HG02885 (cell line): ENCODE measurements at regions not wholly inside any gene's neighbourhood (a gene's known extent, or its start where the extent isn't known, plus 50 kb on each side); places are given as distances from the start of the nearest gene placed in this dataset.

Experiments used
- ATAC-seq: cut with Tn5 transposase; IDR thresholded peaks from one replicate; pipeline ENCODE4 v1.9.1; 2021; ENCODE audit warnings: mild to moderate bottlenecking; ENCODE audit not compliant: unreplicated experiment, poor library complexity

DNA sequence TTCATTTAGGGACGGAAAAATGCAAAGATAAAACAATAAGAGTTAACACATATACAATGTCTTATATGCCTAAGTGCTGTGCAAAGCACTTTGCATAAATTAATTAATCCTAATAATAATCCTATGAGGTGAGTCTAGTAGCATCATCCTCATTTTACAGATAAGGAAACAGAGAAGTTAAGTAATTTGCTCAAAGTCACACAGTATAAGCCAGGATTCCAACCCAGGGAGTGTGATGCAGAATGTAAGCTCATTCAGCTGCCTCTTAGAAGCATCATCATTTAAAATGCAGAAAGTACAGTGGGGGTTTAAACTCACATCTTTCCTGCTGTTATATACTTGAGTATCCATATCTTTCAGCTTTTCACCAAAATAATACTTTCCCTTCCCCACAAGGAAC is 203.7 kb downstream of the LARP7 start:
- ATAC-seq, result no peak

GRCh38 chr4:112842513-112842912 is 205.6 kb downstream of the LARP7 start:
- ATAC-seq, result no peak

DNA sequence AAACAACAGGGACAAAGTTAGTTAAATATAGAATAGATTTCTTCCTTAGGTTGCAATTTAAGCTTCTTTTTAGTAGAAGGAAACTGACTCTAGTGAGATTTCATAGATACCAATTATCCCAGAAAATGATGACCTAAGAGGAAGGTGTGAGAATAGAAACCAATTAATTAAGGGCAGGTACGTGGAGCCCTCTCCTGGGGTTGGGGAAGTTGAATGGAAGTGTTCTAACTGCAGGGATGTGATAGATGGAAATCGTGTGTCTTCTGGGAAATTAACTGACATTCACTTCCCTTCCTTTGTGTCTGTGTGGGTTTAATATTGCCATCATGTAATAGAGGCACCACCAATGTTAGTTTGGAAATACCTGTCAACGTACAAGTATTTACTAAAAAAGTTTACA is 204.1 kb upstream of the ANK2 start:
- no peak for ATAC-seq

GRCh38 chr4:112847045-112847444 is 202.4 kb upstream of the ANK2 start:
- no peak for ATAC-seq

- no peak for ATAC-seq
Observed at GRCh38 chr4:112847781-112848180, 201.7 kb upstream of the ANK2 start.

DNA sequence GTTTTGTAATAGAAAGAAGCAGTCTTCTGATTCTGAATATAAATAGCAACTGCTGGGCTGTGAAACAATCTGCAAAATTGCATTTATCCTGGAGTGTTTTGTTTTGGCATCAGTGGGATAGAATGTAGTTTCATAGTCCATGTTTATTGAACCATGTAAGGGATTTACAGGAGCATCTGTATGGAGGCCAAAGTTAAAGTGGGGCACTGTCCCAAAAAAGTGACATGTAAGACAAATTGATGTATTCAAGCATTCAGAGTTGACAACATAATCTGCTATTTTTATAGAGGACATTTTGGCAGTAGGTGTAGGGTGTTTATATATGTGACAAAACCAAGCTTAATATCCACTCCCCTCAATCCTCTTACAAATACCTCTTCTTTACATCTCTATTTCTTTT is 200.5 kb upstream of the ANK2 start:
- no peak for ATAC-seq

DNA sequence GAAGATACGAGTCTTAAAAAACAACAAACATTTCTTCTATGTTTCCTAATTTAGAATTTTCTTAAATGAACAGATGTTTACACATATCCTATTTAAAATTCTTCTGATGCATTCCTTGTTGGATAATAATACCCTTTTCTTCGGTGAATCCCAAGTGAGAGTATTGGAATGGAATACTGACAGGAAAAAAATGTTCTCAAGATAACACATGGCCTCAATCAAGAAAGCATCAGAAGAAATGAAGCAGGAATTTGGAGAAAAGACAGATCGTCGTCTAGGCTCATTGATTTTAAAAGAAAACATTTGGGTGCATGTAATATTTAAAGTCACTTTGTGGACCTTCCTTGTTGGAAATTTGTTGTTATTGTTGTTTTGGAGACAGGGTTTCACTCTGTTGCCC is 196.9 kb upstream of the ANK2 start:
- no peak for ATAC-seq

GRCh38 chr4:112853662-112854256 is 195.7 kb upstream of the ANK2 start:
- no peak for ATAC-seq

DNA sequence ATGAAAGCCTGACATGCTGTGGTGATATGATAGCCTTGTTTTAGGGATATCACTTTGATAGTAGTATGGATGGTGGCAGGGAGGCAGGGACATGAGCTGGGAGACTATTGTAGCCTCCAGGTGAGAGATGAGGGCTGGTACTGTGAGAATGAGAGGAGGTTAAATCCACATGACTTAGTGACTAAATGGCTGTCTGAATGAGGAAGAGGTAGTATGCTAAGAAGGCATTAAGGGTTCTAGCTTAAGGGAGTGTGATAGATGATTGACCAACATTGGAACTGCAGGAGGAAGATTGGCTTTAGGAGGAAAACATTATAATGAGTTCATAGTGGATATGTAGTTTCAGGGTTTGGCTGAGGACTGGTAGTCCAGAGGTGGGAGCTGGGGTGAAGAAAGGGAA is 195.0 kb upstream of the ANK2 start:
- ATAC-seq, result no peak

- no peak for ATAC-seq
Observed at GRCh38 chr4:112855058-112855457, 194.4 kb upstream of the ANK2 start.

GRCh38 chr4:112857461-112857860 is 192.0 kb upstream of the ANK2 start:
- ATAC-seq, result no peak

DNA sequence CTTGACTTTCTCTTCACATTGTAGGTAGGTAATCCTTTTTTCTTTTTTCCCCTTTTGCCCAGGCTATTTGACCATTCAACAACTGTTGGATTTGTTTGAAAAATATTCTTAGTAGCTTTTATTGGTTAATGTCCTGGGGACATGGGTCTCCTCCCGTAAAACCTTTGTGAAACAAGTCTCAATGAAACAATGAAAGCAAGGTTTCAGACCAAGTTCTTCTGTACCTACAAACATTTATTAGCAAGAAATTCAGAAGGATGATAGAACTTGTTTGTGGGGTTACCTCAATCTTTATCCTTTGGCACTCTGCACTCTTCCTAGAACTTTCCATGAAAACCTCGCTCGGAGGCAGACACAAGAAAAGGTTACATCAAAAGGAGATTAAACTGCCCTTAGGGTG is 190.7 kb upstream of the ANK2 start:
- ATAC-seq, result no peak

- ATAC-seq, result no peak
Observed at GRCh38 chr4:112859456-112860184, 189.8 kb upstream of the ANK2 start.

DNA sequence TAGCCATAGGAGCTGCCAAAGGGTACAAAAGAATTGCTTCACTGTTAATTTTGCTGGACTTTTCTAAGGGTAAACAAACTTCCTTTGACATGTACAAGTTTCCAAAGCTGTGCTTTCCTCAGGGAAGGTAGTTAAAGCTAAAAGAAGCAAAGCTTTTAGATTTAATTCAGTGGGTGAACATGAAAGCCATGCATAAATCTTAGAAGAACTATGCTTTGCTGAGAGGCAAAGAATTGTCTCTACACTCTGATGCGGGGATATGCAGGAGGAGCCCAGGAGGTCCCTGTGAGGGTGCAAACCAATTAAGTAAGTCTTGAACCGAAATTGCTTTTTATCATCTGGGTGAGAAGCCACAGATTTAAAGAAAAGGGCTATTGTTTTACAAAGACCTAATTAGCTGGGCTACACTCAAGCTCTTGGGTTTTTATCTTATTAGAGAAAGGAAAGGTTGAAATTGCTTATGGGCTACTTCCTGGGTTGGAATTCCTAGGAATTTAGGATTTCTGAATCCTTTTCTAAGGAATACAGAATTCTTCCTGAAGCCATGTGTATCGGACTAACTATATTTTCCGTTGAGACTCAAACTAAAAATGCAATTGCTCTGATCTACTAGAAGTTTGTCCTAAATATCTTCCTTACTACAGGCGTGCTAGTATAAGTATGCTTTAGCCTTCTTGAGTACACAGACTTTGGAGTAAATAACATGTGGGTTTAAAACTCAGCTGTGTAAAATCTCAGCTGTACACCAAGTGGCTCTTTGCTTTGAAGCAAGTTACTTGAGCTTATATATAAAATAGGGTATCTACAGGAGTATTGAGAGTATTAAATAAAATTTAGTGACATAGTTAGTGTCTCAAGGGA is 188.4 kb upstream of the ANK2 start:
- no peak for ATAC-seq

- ATAC-seq, result no peak
Observed at GRCh38 chr4:112861691-112862674, 187.5 kb upstream of the ANK2 start.

- no peak for ATAC-seq
Observed at GRCh38 chr4:112865443-112865842, 184.0 kb upstream of the ANK2 start.

DNA sequence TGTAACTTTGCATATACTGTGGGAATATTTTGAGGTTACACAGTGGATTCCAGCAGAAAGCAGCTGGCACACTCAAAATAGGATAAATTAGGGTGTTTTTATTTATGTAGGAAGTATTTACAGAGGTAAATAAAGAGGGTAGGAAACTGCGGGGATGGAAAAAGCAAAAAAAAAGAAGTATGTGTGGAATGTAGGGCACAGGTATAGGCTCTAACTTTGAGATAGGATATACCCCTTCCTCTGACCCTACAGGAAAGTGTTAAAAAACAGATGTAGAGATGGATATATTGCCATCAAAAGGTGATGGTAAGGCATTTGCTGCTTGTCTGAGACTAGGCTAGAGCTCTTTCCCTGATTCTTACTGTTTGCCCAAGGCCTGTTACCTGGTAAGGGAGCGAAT is 173.1 kb upstream of the ANK2 start:
- no peak for ATAC-seq

DNA sequence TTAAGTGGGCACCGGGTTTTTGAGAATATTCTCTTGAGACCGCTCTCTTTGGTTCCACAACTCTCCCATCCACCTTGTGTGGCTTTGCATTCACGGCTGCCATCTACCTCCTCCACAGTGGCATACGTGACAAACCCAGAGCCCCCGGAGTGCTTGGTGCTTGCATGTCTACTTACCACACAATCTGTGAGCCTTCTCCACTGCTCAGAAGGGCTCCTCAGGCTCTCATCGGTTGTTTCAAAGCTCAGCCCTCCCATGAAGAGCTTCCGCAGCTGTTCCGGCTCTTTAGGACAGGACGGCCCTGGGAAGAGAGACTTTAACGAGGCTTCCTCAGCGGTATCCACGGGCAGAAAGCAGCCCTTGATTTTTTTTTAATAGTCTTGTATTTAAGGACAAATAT is 167.6 kb upstream of the ANK2 start:
- no peak for ATAC-seq

- no peak for ATAC-seq
Observed at GRCh38 chr4:112882286-112882685, 167.2 kb upstream of the ANK2 start.

- no peak for ATAC-seq
Observed at GRCh38 chr4:112884406-112884805, 165.0 kb upstream of the ANK2 start.
